Panc1 (cell line): ENCODE measurements at regions not wholly inside any gene's neighbourhood (a gene's known extent, or its start where the extent isn't known, plus 50 kb on each side); places are given as distances from the start of the nearest gene placed in this dataset.
A peak's percentile ranks its signal among the peaks of the same experiment; 100 is the strongest.

Experiments used
- ATAC-seq: fragments of 200-7000 bp; cut with Tn5 transposase; 2 replicates; pipeline ENCODE4 v1.9.1; 2020; ENCODE audit warnings: mild to moderate bottlenecking, moderate library complexity
- BruUV-seq: library from RNA; stranded (reverse); fragments of 400-500 nt; replicated peaks from 2 replicates; lab custom pipeline; 2021; lab: Mats Ljungman, UMichigan
- CTCF ChIA-PET: fragments of 300-600 bp; sonication (Branson Sonifier 250); formaldehyde crosslinking; loops from one replicate; lab custom pipeline; 2022; ENCODE audit warnings: antibody characterized with exemption; lab: Charles Lee
- POLR2A ChIA-PET: fragments of 300-600 bp; sonication (Branson Sonifier 250); formaldehyde crosslinking; loops from one replicate; lab custom pipeline; 2022; ENCODE audit warnings: antibody characterized with exemption; lab: Charles Lee
- DNase-seq: peaks from one replicate; pipeline ENCODE4 v3.0.0-alpha.2; 2010; ENCODE audit warnings: low read depth, low spot score
- H3K27ac ChIP-seq: 2 replicates; pipeline ENCODE4 v1.5.1; 2011; ENCODE audit warnings: mild to moderate bottlenecking, low read length, inconsistent platforms
- H3K27me3 ChIP-seq: fragments of 200-500 bp; sonication (Bioruptor generic); 2 replicates; pipeline ENCODE4 v1.6.0; 2014; ENCODE audit warnings: low read length, inconsistent platforms; ENCODE audit not compliant: control insufficient read depth, insufficient read depth
- H3K36me3 ChIP-seq: fragments of 200-500 bp; sonication (Bioruptor generic); 2 replicates; pipeline ENCODE4 v1.5.1; 2014; ENCODE audit warnings: inconsistent platforms, mild to moderate bottlenecking, low read length, moderate library complexity; ENCODE audit not compliant: control insufficient read depth, insufficient read depth
- H3K4me1 ChIP-seq: 2 replicates; pipeline ENCODE4 v1.5.1; 2011; ENCODE audit warnings: inconsistent platforms, mild to moderate bottlenecking, low read length, moderate library complexity; ENCODE audit not compliant: control insufficient read depth, insufficient read depth
- H3K4me3 ChIP-seq, 2 experiments: 2 replicates each; pipeline ENCODE4 v1.5.1; 2011 to 2012; ENCODE audit warnings: low read depth in 2 of 2, low read length in 2 of 2, mild to moderate bottlenecking in 2 of 2, inconsistent platforms in 1 of 2, moderate library complexity in 1 of 2
- H3K9me3 ChIP-seq: fragments of 200-500 bp; sonication (Bioruptor generic); 2 replicates; pipeline ENCODE4 v1.5.1; 2014; ENCODE audit warnings: low read depth, mild to moderate bottlenecking, inconsistent platforms, low read length, moderate library complexity; ENCODE audit not compliant: control insufficient read depth, insufficient read depth
- CTCF ChIP-seq: fragments of 450-650 bp; IDR thresholded peaks from 2 replicates; pipeline ENCODE4 v1.5.1; 2017; ENCODE audit warnings: mild to moderate bottlenecking
- POLR2AphosphoS5 ChIP-seq: IDR thresholded peaks from 2 replicates; pipeline ENCODE4 v1.6.1; 2012; ENCODE audit warnings: mild to moderate bottlenecking, low read depth, low read length, moderate library complexity
- REST ChIP-seq, 2 experiments: IDR thresholded peaks; 2 replicates each; pipeline ENCODE4 v1.6.1; 2011 to 2012; ENCODE audit warnings: low read depth in 2 of 2, control low read depth in 1 of 2, low read length in 1 of 2, mild to moderate bottlenecking in 1 of 2, moderate library complexity in 1 of 2; ENCODE audit not compliant: insufficient read depth in 1 of 2
- SIN3A ChIP-seq: IDR thresholded peaks from 2 replicates; pipeline ENCODE4 v1.6.1; 2012; ENCODE audit warnings: low read depth, mild to moderate bottlenecking, low read length, moderate library complexity, borderline replicate concordance; ENCODE audit not compliant: insufficient read depth
- TCF7L2 ChIP-seq: IDR thresholded peaks from 2 replicates; pipeline ENCODE4 v1.6.1; 2011; ENCODE audit warnings: mild to moderate bottlenecking, low read depth, low read length, inconsistent platforms
- in situ Hi-C: cut with HindIII; loops from 2 replicates; pipeline ENCODE4 v1.10.0; 2016; ENCODE audit warnings: low sequenced_read_pairs, low pct_unique_long_range_greater_than_20kb
- intact Hi-C: fragments of 100-400 bp; cut with micrococcal nuclease; formaldehyde crosslinking; loops from one replicate; pipeline ENCODE4 v1.10.0; 2022; ENCODE audit not compliant: unreplicated experiment

- intact Hi-C loops, result no loop called here
- ChIA-PET CTCF (interaction anchor here (0.7 kb wide), 1 partner anchor 688 kb away, joined by 6 read pairs; no protein-coding TSS in a partner anchor), POLR2A (no interaction called here)
- BruUV-seq, result no TSS peak
- Histone ChIP-seq H3K4me3 (no peak overlapping the region), H3K4me1 (no peaks in the 10 kb centered on the region), H3K36me3 (no peaks in the 10 kb centered on the region), H3K27ac (no peak overlapping the region), H3K9me3 (no peaks in the 10 kb centered on the region), H3K27me3 (no peaks in the 10 kb centered on the region; the same call in none of the 2 replicates)
- DNase-seq, result no peak
- peak; percentile 74; the same call in 1 of the 2 replicates for ATAC-seq
- in situ Hi-C loops, result no loop called here
- TF ChIP-seq CTCF, result peak; percentile 41; the same call in 1 of the 2 replicates
- no peak for TF ChIP-seq REST (IDR thresholded peaks at IDR 0.05; ENCODE audit: insufficient read depth in 1 of 2, low read depth in 2 of 2, low read length in 1 of 2)
- no peak for TF ChIP-seq SIN3A
- no peak for TF ChIP-seq POLR2AphosphoS5
- no peak for TF ChIP-seq TCF7L2
These were observed 272.7 kb upstream of the MAP3K7 start for GRCh38 chr6:90859612-90860011.

GRCh38 chr6:90859056-90859455 lies 272.2 kb upstream of the MAP3K7 start:
- POLR2A ChIA-PET, result no interaction called here
- Histone ChIP-seq H3K27ac (no peak overlapping the region), H3K27me3 (no peaks in the 10 kb centered on the region; the same call in none of the 2 replicates), H3K4me3 (no peak overlapping the region), H3K36me3 (no peaks in the 10 kb centered on the region), H3K9me3 (no peaks in the 10 kb centered on the region), H3K4me1 (no peaks in the 10 kb centered on the region)
- ATAC-seq, result peak; percentile 21; the same call in 1 of the 2 replicates
- DNase-seq, result no peak
- BruUV-seq, result no TSS peak
- TF ChIP-seq REST (IDR thresholded peaks at IDR 0.05; ENCODE audit: insufficient read depth in 1 of 2, low read depth in 2 of 2, low read length in 1 of 2) (no peak), TCF7L2 (no peak), CTCF (no peak), SIN3A (no peak), POLR2AphosphoS5 (no peak)
- CTCF ChIA-PET, result interaction anchor here (0.7 kb wide), 1 partner anchor 689 kb away, joined by 6 read pairs; no protein-coding TSS in a partner anchor
- in situ Hi-C loops (no loop called here), intact Hi-C loops (no loop called here)
